ENCODE measurements at regions not wholly inside any gene's neighbourhood (a gene's known extent, or its start where the extent isn't known, plus 50 kb on each side); places are given as distances from the start of the nearest gene placed in this dataset.
"Not testable (repeated sequence)": the region's sequence is repeated elsewhere in the genome, so short reads cannot be mapped to it uniquely, and the experiment has no call there.

GRCh38 chr16:17001471-17001870 is 469.3 kb downstream of the XYLT1 start:
- DNase-seq (ENCODE audit: low read depth in 2 of 2): no peak

- DNase-seq (ENCODE audit: low read depth in 2 of 2): no peak
Observed at GRCh38 chr16:17002565-17002964, 468.2 kb downstream of the XYLT1 start.

DNA sequence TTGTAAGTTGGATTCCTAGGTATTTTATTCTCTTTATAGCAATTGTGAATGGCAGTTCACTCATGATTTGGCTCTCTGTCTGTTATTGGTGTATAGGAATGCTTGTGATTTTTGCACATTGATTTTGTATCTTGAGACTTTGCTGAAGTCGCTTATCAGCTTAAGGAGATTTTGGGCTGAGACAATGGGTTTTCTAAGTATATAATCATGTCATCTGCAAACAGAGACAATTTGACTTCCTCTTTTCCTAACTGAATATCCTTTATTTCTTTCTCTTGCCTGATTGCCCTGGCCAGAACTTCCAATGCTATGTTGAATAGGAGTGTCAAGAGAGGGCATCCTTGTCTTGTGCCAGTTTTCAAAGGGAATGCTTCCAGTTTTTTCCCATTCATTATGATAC is 464.8 kb downstream of the XYLT1 start:
- DNase-seq (ENCODE audit: low read depth in 2 of 2): not testable (repeated sequence)

DNA sequence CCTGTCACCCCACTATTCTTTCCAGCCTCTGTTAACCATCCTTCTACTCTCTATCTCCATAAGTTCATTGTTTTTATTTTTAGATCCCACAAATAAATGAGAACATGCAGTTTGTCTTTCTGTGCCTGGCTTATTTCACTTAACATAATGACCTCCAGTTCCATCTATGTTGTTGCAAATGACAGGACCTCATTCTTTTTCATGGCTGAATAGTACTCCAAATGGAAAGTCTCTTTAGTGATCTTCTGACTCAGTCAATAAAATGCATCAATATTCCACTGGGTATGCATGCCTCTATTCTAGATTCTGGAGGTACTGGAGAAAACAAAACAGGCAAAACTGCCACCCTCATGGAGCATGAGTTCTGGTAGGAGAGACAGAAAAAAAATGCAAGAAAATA is 459.0 kb downstream of the XYLT1 start:
- DNase-seq (ENCODE audit: low read depth in 2 of 2): no peak

GRCh38 chr16:17013038-17013437 is 457.7 kb downstream of the XYLT1 start:
- DNase-seq (ENCODE audit: low read depth in 2 of 2): no peak

- DNase-seq (ENCODE audit: low read depth in 2 of 2): no peak
Observed at GRCh38 chr16:17014484-17015121, 456.2 kb downstream of the XYLT1 start.

GRCh38 chr16:17015702-17016101 is 455.1 kb downstream of the XYLT1 start:
- no peak for DNase-seq (ENCODE audit: low read depth in 2 of 2)

- DNase-seq (ENCODE audit: low read depth in 2 of 2): no peak
Observed at GRCh38 chr16:17017442-17017841, 453.3 kb downstream of the XYLT1 start.

DNA sequence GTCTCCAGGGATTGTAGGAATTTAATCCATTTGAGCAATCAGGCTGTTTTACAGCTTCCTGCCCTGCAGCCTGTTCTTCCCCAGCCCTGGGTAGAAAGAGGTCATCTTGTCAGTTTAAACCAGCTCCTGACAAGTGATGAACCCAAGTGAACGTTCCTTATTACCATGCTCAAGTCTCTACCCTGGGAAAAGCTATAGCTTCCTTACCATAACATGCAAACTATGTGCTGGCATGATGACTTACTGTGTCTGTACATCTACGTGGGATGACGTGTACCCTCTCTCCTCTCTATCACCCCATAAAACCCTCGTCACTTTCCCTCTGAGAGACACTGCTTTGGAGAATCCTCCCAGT is 452.2 kb downstream of the XYLT1 start:
- no peak for DNase-seq (ENCODE audit: low read depth in 2 of 2)

DNA sequence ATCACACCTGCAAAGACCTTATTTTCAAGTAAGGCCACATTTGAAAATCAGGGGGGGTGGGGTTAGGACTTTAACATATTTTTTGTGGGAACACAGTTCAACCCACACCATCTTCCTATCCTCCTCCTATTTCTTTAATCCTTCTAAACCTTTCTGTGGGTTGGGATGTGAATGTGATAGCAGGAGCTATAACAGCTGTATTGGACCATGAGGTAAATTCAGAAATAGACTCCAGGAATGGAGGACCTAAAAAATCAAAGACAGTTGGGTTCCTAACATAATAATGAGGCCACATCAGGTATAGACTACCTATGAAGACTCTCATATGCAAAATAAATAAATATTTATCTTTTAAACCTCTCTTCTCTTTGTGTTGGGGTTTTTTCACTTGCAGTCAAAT is 451.4 kb downstream of the XYLT1 start:
- no peak for DNase-seq (ENCODE audit: low read depth in 2 of 2)

DNA sequence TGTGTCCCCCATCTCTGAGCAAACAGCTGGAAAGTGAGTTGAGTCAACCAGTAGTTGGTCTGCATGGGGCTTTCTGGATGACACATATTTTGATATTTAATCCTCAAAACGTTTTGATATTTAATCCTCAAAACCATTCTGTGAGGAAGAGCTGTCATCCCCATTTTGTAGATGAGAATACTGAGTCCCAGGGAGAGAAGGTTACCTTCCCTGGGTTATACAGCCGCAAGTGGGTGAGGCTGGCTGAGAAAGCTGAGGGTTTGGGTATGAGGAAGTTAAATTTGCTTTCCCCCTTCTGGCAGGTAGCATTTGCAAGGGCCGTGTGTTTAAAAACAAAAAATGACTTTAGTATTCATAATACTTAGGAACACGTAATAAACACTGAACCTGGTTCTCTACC is 447.2 kb downstream of the XYLT1 start:
- no peak for DNase-seq (ENCODE audit: low read depth in 2 of 2)

DNA sequence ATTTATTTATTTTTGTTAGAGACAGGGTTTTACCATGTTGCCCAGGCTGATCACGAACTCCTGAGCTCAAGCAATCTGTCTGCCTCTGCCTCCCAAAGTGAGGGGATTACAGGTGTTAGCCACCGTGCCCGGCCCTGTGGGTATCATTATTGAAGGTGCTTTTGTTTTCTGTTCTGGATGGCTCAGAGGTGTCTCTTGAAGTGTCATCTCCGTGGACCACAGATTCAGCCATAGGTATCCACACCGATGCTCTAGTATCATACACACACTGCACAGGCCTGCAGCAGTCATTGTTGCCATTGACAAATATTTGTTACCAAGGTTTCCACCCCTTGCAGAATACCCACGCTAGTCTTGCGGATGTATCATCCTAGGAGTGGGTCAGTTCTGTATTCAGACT is 446.2 kb downstream of the XYLT1 start:
- no peak for DNase-seq (ENCODE audit: low read depth in 2 of 2)

DNA sequence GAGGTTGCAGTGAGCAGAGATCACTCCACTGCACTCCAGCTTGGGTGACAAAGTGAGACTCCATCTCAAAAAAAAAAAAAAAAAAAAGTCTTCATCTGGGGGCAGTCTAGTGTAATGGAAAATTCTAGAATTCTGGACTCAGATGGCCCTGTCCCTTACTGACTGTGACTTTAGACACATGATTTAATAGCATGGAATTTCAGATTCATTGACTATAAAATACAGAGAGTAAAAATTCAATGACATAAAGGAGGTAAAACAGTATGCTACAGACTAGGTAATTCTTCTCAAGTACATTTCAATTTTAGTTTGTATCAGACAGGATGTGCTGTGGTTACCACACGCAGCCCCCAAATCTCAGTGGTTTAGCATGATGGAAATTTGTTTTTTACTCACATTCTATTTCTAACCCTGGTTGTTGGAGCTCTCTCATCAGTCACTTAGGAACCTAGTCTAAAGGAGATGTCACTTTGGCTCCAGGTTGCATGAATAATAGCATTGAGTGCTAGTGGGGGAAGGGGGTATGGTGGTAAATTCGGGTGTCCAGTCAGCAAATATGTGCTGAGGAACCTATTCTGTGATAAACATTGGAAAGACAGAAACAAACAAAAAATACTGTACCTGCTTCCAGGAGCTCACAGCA is 444.0 kb downstream of the XYLT1 start:
- DNase-seq (ENCODE audit: low read depth in 2 of 2): no peak

DNA sequence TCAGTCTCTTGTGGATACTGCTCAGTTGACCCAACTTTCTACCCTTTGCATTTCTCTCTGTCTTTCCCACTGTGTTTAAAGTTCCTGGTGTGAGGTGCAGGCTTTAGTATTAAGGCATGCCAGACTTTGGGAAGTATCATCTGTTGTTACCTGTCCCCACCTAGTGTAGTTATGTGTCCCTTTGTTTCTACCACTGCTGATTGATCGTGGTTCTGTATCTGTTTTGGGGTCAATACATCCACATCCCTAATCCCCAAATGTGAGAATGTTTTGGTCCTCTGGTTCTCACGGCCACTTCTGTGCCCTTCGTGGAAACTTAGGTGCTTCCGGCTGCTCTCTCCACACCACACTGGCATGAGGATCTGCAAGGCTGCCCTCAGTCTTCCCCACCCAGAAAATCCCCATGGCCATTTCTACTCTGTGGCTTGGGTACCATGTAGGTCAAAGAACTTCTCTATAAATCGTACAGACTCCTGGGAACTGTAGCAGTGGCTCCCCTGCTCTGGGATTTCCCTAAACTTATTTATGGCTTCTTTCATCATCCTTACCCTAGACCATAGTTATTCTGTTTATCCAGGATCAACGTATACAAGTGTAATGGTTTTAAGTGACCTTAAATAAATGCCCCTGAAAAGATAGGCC is 443.2 kb downstream of the XYLT1 start:
- DNase-seq (ENCODE audit: low read depth in 2 of 2): no peak

DNA sequence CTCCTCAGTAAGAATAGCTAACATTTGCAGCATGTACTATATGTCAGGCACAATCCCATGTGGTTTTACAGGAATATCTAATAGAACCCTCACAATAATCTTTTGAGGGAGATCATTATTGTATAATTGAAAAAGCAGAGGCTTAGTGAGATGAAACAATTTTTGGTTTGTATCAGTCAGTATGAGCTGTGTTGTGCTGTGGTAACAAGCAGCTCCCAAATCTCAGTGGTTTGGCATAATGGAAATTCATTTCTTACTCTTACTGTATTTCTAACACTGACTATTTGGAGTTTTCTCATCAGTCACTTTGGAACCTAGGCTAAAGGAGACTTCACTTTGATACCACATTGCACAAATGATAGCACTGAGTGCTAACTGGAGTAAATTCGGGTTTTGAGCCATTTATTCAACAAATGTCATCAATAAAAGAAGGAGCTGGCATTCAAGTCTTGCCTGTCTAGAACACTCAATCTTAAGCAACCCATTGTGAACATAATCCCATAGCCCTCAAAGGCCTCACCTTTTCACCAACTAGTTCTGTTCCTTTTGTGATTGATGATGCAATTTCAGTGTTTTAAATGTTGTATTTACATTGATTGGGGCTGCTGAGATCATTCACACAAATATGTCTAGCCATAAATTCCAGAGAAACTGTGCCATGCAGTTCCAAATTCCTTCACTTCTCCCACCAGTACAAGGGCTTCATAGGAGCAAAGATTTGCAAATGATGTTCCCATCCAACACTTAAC is 441.0 kb downstream of the XYLT1 start:
- no peak for DNase-seq (ENCODE audit: low read depth in 2 of 2)

- DNase-seq (ENCODE audit: low read depth in 2 of 2): no peak
Observed at GRCh38 chr16:17031484-17032268, 439.1 kb downstream of the XYLT1 start.

- no peak for DNase-seq (ENCODE audit: low read depth in 2 of 2)
Observed at GRCh38 chr16:17032332-17032731, 438.4 kb downstream of the XYLT1 start.

DNA sequence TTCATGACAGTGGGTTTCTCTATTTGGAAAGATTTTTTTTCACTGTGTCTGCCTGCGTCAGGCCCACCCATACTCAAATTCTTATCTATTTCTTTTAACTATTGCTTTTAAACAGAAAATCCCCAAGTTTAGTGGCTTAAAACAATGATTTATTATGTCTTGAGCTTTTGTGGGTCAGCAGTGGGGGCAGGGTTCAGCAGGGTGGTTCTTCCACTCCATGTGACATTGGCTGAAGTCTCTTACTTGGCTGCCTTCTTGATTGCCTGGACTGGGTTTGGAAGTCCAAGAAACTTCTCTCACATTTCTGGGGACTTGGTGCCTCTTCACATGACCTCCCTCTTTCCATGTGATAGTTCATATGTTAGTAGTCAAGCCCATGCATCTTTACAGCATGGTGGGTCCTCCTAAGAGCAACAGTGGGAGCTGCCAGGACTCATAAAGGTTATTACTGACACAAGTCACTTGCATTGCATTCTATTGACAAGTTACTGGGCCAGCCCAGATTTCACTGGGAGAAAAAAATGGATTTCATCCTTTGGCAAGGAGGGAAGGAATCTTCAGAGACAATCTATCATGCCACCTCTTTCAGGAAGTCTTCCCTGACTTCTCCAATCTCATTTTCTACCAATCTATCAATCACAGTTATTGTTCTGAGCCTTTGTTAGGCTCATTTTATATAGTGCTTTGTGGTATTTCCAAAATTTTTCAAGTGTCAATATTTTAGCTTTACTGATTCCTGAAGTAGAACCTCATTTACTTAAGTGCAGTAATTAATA is 436.1 kb downstream of the XYLT1 start:
- DNase-seq (ENCODE audit: low read depth in 2 of 2): no peak

GRCh38 chr16:17037499-17037898 is 433.3 kb downstream of the XYLT1 start:
- no peak for DNase-seq (ENCODE audit: low read depth in 2 of 2)

- no peak for DNase-seq (ENCODE audit: low read depth in 2 of 2)
Observed at GRCh38 chr16:17038415-17038814, 432.3 kb downstream of the XYLT1 start.

DNA sequence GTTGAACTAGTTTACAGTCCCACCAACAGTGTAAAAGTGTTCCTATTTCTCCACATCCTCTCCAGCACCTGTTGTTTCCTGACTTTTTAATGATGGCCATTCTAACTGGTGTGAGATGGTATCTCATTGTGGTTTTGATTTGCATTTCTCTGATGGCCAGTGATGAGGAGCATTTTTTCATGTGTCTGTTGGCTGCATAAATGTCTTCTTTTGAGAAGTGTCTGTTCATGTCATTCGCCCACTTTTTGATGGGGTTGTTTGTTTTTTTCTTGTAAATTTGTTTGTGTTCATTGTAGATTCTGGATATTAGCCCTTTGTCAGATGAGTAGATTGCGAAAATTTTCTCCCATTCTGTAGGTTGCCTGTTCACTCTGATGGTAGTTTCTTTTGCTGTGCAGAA is 421.7 kb downstream of the XYLT1 start:
- DNase-seq (ENCODE audit: low read depth in 2 of 2): not testable (repeated sequence)
